HL-60 (cell line): ENCODE measurements at regions not wholly inside any gene's neighbourhood (a gene's known extent, or its start where the extent isn't known, plus 50 kb on each side); places are given as distances from the start of the nearest gene placed in this dataset.

Experiments used
- CTCF ChIP-seq: IDR thresholded peaks from one replicate; pipeline ENCODE4 v1.5.1; 2011; ENCODE audit warnings: low read length, control low read depth, inconsistent platforms; ENCODE audit not compliant: insufficient read depth
- GABPA ChIP-seq: IDR thresholded peaks from 2 replicates; pipeline ENCODE4 v1.6.1; 2012; ENCODE audit warnings: low read depth
- POLR2AphosphoS5 ChIP-seq: IDR thresholded peaks from 2 replicates; pipeline ENCODE4 v1.6.1; 2012; ENCODE audit warnings: low read depth
- REST ChIP-seq: IDR thresholded peaks from 2 replicates; pipeline ENCODE4 v1.6.1; 2012; ENCODE audit warnings: low read depth; ENCODE audit not compliant: insufficient replicate concordance

GRCh38 chr15:79598639-79599038, 166.5 kb downstream of the MINAR1 start:
- TF ChIP-seq GABPA: no peak
- no peak for TF ChIP-seq REST
- no peak for TF ChIP-seq CTCF
- TF ChIP-seq POLR2AphosphoS5: no peak
